BE2C (cell line): ENCODE measurements at regions not wholly inside any gene's neighbourhood (a gene's known extent, or its start where the extent isn't known, plus 50 kb on each side); places are given as distances from the start of the nearest gene placed in this dataset.
A peak's percentile ranks its signal among the peaks of the same experiment; 100 is the strongest.

Source experiments
- DNase-seq: peaks from one replicate; pipeline ENCODE4 v3.0.0-alpha.2; 2020
- H3K27me3 ChIP-seq: fragments of 250-450 bp; sonication (Bioruptor Pico); 2 replicates; pipeline ENCODE4 v1.5.1; 2020; ENCODE audit warnings: mild to moderate bottlenecking
- H3K36me3 ChIP-seq: fragments of 250-450 bp; sonication (Bioruptor Pico); 2 replicates; pipeline ENCODE4 v1.5.1; 2020; ENCODE audit warnings: mild to moderate bottlenecking
- H3K4me1 ChIP-seq: fragments of 250-450 bp; sonication (Bioruptor Pico); 2 replicates; pipeline ENCODE4 v1.5.1; 2020
- H3K4me3 ChIP-seq: 2 replicates; pipeline ENCODE4 v1.5.1; 2011; ENCODE audit warnings: low read depth, low read length
- H3K9me3 ChIP-seq: fragments of 250-450 bp; sonication (Bioruptor Pico); 2 replicates; pipeline ENCODE4 v1.5.1; 2020
- TF ChIP-seq, protein P1 (sequence below): IDR thresholded peaks from 2 replicates; pipeline ENCODE4 v1.5.1; 2012; ENCODE audit warnings: mild to moderate bottlenecking, low read depth, low read length

- TF ChIP-seq, protein P1, sequence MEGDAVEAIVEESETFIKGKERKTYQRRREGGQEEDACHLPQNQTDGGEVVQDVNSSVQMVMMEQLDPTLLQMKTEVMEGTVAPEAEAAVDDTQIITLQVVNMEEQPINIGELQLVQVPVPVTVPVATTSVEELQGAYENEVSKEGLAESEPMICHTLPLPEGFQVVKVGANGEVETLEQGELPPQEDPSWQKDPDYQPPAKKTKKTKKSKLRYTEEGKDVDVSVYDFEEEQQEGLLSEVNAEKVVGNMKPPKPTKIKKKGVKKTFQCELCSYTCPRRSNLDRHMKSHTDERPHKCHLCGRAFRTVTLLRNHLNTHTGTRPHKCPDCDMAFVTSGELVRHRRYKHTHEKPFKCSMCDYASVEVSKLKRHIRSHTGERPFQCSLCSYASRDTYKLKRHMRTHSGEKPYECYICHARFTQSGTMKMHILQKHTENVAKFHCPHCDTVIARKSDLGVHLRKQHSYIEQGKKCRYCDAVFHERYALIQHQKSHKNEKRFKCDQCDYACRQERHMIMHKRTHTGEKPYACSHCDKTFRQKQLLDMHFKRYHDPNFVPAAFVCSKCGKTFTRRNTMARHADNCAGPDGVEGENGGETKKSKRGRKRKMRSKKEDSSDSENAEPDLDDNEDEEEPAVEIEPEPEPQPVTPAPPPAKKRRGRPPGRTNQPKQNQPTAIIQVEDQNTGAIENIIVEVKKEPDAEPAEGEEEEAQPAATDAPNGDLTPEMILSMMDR: no peak
- Histone ChIP-seq H3K36me3 (no peaks in the 10 kb centered on the region), H3K4me1 (no peaks in the 10 kb centered on the region), H3K4me3 (no peak overlapping the region), H3K9me3 (no peaks in the 10 kb centered on the region), H3K27me3 (no peaks in the 10 kb centered on the region; the same call in 1 of the 2 replicates)
- DNase-seq: no peak
These were observed 85.8 kb upstream of the NELL2 start for GRCh38 chr12:44961887-44962286.

GRCh38 chr12:44960856-44961255, 84.7 kb upstream of the NELL2 start:
- no peaks in the 10 kb centered on the region for H3K36me3 ChIP-seq
- no peaks in the 10 kb centered on the region for H3K9me3 ChIP-seq
- no peak for DNase-seq
- H3K4me3 ChIP-seq: no peak overlapping the region
- TF ChIP-seq, protein P1: no peak
- H3K27me3 ChIP-seq: no peaks in the 10 kb centered on the region; the same call in 1 of the 2 replicates
- no peaks in the 10 kb centered on the region for H3K4me1 ChIP-seq

- H3K36me3 ChIP-seq: no peaks in the 10 kb centered on the region
- TF ChIP-seq, protein P1: no peak
- H3K4me3 ChIP-seq: no peak overlapping the region
- no peaks in the 10 kb centered on the region for H3K9me3 ChIP-seq
- no peaks in the 10 kb centered on the region for H3K4me1 ChIP-seq
- DNase-seq: no peak
- no peaks in the 10 kb centered on the region; the same call in 1 of the 2 replicates for H3K27me3 ChIP-seq
These were observed 84.3 kb upstream of the NELL2 start for GRCh38 chr12:44960423-44960822.

DNA sequence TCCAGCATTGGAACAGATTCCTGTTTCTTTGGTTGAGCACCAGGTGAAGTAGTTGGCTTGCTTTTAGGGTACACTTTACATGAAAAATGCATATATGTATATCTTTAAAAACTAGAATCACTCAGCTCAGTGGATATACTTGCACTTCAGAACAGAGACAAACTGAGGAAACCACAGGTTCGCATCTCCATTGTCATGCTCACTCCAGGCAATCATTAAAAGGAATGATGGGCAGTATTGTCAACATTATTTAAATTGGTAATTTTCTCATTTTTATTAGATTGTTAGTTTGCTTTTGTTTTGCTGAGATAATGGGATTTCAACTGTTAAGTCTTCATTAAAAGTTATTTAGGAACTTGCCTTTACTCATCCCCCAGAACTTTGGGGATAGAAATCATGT, 71.0 kb upstream of the NELL2 start:
- DNase-seq: no peak
- Histone ChIP-seq H3K4me3 (no peak overlapping the region), H3K27me3 (no peaks in the 10 kb centered on the region), H3K9me3 (no peaks in the 10 kb centered on the region), H3K36me3 (no peaks in the 10 kb centered on the region), H3K4me1 (no peaks in the 10 kb centered on the region)
- TF ChIP-seq, protein P1: no peak

DNA sequence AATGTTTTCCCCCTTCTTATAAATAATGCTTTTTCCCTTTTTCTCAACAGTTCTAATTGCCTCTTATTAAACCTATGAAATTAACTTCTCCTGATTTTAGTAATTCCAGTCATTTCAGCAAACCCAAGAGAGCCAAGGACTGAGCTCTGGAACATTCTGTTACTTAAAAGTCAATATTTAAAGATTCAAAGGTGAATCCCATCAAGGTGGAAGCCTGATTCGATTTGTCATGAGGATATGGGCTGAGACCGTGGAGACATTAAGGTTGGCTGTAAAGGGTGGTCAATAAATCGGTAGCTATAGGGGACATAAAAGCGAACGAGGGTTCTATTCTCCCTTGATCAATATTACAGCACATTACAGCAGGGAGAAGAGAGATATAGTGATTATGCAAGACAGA, 66.6 kb upstream of the NELL2 start:
- TF ChIP-seq, protein P1: no peak
- DNase-seq: no peak
- no peaks in the 10 kb centered on the region for H3K36me3 ChIP-seq
- H3K27me3 ChIP-seq: no peaks in the 10 kb centered on the region
- H3K4me3 ChIP-seq: no peak overlapping the region
- no peaks in the 10 kb centered on the region for H3K4me1 ChIP-seq
- H3K9me3 ChIP-seq: no peaks in the 10 kb centered on the region

DNA sequence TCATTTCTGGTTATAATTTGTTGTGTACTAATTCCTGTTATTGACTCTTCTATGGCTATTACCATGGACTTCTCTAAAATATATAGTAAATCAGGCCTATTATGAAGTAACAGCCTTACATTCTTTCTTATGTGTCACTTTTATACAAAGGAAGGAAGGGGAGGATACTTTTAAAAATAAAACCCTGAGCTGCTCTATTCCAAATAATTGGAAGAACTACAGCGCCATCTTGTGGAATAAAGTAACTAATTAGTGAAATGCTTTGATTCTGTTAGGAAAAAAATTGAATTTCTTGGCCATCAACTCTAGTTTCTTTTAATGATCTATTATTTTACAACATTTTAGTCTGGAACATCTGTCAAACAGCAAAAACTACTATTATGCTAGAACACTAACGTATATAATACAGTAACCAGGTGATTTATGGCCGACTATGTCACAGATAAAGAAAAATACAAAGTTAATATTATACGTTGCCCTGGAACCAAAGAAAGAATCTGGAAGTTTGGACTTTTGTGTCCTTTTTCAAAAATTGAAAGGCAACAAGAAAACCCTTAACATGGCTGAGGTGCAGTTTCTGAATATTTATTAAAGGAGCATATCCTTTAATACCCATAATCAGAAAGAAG, 55.0 kb upstream of the NELL2 start:
- TF ChIP-seq, protein P1: peak; percentile 43
- Histone ChIP-seq H3K4me1 (no peaks in the 10 kb centered on the region), H3K9me3 (no peaks in the 10 kb centered on the region), H3K4me3 (no peak overlapping the region), H3K27me3 (no peaks in the 10 kb centered on the region), H3K36me3 (no peaks in the 10 kb centered on the region)
- DNase-seq: no peak
